Activated T-helper 17 cell treated with anti-CD3 and anti-CD28 coated beads, Interleukin-2, amount 50 U/mL, for 72 hours (primary cell): ENCODE measurements at regions not wholly inside any gene's neighbourhood (a gene's known extent, or its start where the extent isn't known, plus 50 kb on each side); places are given as distances from the start of the nearest gene placed in this dataset.

Source experiments
- ATAC-seq: fragments of 150-1000 bp; cut with Tn5 transposase; replicated peaks from 2 replicates; pipeline ENCODE4 v1.10.0; 2021; ENCODE audit warnings: mild to moderate bottlenecking, moderate library complexity
- H3K27ac Mint-ChIP-seq: one replicate; pipeline ENCODE4 v1.8.0; 2022; ENCODE audit warnings: mixed read lengths
- H3K27me3 Mint-ChIP-seq: one replicate; pipeline ENCODE4 v1.8.0; 2022; ENCODE audit warnings: mixed read lengths
- H3K36me3 Mint-ChIP-seq: one replicate; pipeline ENCODE4 v1.8.0; 2022; ENCODE audit warnings: low read depth, mild to moderate bottlenecking, mixed read lengths
- H3K4me1 Mint-ChIP-seq: one replicate; pipeline ENCODE4 v1.8.0; 2022; ENCODE audit warnings: mixed read lengths
- H3K4me3 Mint-ChIP-seq: one replicate; pipeline ENCODE4 v1.8.0; 2022; ENCODE audit warnings: mild to moderate bottlenecking, mixed read lengths
- H3K9me3 Mint-ChIP-seq: one replicate; pipeline ENCODE4 v1.8.0; 2022; ENCODE audit warnings: mixed read lengths

DNA sequence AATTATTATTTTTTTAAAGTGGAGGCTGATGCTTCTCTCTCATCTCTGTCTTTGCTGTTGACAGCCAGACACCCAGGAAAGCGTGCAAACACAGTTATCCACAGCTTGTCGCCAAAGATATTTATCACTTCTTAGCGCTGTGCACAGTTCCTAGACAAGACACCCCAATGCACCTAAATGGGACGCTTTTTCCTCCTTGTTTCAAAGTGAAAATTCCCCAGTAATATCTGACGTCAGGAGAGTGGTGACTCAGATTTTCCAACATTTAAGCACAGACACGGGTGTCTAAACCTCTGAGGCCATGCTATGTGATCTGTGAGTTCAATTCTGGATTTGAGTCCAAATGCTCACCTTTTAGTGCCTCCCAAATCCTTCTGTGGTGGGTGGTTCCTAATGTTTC lies 151.6 kb downstream of the EMX2 start:
- Mint-ChIP-seq H3K4me3 (no peak overlapping the region), H3K4me1 (no peaks in the 10 kb centered on the region), H3K9me3 (no peaks in the 10 kb centered on the region), H3K27me3 (peaks cover 16% of the 10 kb centered on the region), H3K27ac (no peak overlapping the region), H3K36me3 (no peaks in the 10 kb centered on the region)
- no peak for ATAC-seq

DNA sequence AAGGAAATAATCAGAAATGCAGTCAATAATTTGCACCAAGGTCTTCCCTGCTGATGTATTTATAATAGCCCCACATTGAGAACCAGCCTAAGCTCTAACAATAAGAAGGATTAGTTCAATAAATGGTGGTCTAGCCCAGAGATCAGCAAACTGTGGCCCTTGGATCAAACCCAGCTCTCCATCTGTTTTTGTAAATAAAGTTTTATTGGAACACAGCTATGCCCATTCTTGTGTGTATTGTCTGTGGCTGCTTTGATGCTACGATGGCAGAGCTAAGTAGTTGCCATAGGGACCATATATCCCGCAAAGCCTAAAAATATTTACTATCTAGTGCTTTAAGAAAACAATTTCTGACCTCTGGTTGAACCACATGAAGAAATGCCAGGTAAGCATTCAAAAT lies 154.9 kb downstream of the EMX2 start:
- Mint-ChIP-seq H3K4me1 (no peaks in the 10 kb centered on the region), H3K27ac (no peak overlapping the region), H3K36me3 (no peaks in the 10 kb centered on the region), H3K4me3 (no peak overlapping the region), H3K27me3 (peaks cover 11% of the 10 kb centered on the region), H3K9me3 (no peaks in the 10 kb centered on the region)
- no peak for ATAC-seq

DNA sequence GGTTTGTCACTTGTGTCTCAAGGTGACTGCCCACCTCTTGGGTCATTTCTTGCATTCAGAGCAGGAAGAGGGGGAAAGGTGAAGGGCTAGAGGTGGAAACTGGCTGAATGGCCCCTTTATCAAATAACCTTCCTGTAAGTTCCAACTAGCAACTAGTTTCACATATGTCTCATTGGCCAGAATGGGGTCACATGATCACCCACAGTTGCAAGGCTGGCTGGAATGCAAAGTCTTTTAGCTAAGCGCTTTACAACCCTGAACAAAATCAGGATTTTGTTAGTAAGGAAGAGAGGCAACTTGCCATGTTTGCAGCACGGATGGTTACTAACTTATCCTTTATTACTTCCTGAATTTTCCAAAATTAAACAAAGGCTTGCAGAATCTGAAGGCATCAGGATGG lies 156.3 kb downstream of the EMX2 start:
- H3K27ac Mint-ChIP-seq, result no peak overlapping the region
- H3K4me3 Mint-ChIP-seq, result no peak overlapping the region
- H3K27me3 Mint-ChIP-seq, result peaks cover 5% of the 10 kb centered on the region
- H3K9me3 Mint-ChIP-seq, result no peaks in the 10 kb centered on the region
- no peaks in the 10 kb centered on the region for H3K4me1 Mint-ChIP-seq
- no peaks in the 10 kb centered on the region for H3K36me3 Mint-ChIP-seq
- no peak for ATAC-seq

DNA sequence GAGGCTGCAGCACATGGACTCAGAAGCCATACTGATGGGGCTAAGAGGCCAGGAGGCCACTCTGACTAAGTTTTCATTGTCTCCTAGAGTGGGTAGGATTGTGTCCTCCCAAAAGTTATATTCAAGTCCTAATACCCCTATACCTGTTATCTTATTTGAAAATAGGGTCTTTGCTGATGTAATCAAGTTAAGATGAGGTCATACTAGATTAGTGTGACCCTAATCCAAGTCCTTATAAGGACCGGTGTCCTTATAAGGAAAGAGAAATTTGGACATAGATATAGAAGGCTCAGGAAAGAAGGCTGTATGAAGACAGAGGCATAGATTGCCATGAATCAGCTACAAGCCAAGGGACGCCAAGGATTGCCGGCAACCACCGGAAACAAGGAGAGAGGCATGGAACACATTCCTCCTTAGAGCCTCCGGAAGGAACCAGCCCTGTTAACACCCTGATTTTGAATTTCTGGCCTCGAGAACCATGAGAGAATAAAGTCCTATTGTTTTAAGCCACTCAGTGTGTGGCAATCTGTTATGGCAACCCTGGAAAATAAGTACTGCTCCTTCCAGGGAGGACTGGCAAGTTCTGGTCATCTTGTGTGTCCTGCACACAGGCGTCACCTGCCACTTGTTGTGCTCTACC lies 157.0 kb downstream of the EMX2 start:
- Mint-ChIP-seq H3K9me3 (no peaks in the 10 kb centered on the region), H3K27ac (no peak overlapping the region), H3K27me3 (peaks cover 5% of the 10 kb centered on the region), H3K4me1 (no peaks in the 10 kb centered on the region), H3K36me3 (no peaks in the 10 kb centered on the region), H3K4me3 (no peak overlapping the region)
- ATAC-seq, result no peak

DNA sequence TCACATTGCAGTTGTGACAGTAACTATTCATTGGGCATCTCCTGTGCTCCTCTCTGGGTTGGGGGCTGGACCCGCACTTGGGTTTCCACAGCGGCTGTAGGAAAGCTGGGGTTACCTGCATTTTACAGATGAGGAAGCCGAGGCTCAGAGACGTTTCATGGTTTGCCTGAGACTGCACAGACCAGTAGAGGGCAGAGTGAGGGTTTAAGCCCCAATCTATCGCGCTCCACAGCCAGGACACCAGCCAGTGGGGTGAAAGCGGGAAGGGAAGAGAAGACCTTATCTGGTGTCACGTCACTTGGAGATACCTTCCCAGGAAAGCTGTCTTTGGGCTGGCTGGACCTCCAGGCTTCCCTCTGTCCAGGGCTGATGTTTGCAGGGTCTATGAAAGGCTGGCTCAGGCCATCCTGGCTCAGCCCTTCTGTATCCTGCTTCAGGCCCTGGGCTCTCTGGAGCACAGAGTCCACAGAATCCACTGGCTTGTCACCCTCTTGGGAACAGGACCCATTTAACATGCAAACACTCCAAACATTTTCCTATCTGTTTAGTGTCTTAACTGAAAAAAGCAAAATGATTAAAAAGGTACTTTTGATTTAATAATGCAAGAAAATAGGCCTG lies 167.7 kb downstream of the EMX2 start:
- no peaks in the 10 kb centered on the region for H3K9me3 Mint-ChIP-seq
- no peak for ATAC-seq
- no peaks in the 10 kb centered on the region for H3K4me1 Mint-ChIP-seq
- no peak overlapping the region for H3K27ac Mint-ChIP-seq
- H3K4me3 Mint-ChIP-seq, result no peak overlapping the region
- peaks cover 11% of the 10 kb centered on the region for H3K27me3 Mint-ChIP-seq
- H3K36me3 Mint-ChIP-seq, result no peaks in the 10 kb centered on the region

DNA sequence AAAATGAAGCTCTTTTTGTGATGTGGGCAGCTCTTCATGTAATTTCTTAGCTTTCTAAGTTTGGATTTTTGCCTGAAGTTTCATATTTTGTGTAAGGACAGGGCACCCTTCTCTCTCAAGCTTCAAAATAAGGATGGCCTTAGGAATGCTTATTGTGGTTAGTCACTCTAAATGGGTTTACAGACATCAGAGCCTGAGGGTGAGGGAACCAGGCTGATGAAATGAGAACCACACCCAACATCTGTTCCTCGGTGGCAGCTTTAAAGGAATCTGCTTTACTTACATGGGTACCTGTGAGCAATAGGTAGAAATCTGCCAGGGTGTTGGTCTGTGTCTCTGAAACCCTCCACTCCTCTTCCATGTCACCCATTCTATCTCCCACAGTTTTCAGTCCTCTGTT lies 174.3 kb downstream of the EMX2 start:
- Mint-ChIP-seq H3K27ac (no peak overlapping the region), H3K27me3 (peaks cover 12% of the 10 kb centered on the region), H3K4me3 (no peak overlapping the region), H3K36me3 (no peaks in the 10 kb centered on the region), H3K9me3 (no peaks in the 10 kb centered on the region), H3K4me1 (no peaks in the 10 kb centered on the region)
- no peak for ATAC-seq

DNA sequence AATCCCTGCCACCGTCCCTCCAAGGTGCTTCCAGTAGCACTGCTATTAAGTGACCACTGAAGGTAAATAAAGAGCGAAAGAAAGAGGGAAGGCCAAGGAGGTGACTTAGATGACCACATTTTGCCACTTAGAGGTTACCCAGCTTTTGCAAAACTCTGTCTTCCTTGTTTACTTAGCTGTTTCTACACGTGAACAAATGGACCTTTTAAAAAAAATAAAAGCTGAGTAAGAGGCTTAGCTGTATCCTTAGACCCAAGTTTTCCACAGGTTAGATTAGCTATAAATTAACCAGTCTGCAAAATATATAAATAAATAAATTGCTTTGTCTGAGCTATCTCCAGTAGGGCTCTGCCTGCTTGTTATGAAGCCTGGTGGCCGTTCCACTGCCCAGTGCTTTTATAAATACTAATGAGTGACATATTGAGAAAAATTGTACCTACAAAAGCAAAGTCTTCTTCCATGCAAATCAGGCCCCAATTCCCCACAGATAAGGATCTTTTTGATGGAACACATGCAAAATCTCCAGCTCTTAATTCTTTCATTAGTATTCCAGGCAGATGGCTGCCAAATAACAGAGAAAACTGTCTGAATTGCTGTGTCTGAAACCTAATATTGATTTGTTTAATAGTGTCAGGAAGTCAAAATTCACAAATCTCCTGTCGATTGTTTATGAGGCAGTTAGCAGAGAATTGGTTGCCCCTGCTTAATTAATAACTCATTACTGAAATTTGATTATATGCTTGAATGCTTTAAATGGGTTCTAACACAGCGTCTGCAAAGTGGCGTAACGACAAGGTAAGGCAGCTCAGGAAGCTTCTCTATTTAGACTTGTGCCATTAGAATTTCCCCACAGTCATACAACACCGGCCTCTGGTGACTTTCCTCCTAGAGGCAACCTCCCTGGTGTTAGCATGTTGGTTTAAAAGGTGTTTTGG lies 176.7 kb downstream of the EMX2 start:
- no peaks in the 10 kb centered on the region for H3K4me1 Mint-ChIP-seq
- no peak overlapping the region for H3K27ac Mint-ChIP-seq
- H3K27me3 Mint-ChIP-seq, result peaks cover 9% of the 10 kb centered on the region
- no peaks in the 10 kb centered on the region for H3K9me3 Mint-ChIP-seq
- no peaks in the 10 kb centered on the region for H3K36me3 Mint-ChIP-seq
- no peak overlapping the region for H3K4me3 Mint-ChIP-seq
- ATAC-seq, result no peak

DNA sequence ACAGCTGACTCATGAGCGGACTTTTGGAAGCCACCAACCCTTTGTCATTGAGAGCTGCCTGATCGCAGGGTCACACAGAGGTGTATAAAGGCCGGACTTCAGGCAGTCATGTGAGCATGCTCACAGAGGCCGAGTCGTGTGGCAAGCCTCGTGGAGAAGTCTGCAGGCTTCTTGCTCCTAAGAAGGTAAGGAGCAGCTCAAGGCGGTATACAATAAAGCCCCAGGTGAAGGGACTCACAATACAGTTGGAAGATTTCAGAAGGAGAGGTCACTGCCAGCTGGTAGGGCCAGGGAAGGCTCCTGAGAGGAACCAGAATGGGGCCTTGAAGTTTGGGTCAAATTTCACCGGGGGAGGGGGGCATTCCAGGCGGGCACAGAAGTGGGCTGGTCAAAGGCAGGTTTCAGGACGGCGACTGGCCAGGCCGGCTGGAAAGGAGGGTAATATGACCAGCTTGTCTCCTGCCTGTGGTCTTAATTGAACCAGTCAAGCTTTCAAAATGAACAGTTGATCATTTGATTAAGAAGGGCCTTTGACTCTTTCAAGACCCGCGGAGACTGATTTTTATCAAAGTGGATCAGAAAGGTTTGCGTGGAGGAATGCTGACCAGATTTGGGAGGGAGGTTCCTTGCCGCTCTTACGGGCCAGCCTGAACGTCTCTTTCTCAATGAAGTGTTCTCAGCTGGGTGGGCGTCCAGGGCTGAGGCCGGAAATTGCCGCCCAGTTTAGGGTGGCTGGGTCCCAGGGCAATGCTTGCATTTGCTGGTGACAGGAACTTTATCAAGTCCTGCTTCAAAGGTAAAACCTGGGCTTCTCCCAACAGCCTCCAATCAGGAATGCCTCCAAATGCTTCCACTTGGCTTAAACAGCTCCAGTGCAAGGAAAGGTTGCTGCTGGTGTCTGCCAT lies 178.6 kb downstream of the EMX2 start:
- Mint-ChIP-seq H3K9me3 (no peaks in the 10 kb centered on the region), H3K27me3 (peaks cover 9% of the 10 kb centered on the region), H3K4me1 (no peaks in the 10 kb centered on the region), H3K36me3 (no peaks in the 10 kb centered on the region), H3K4me3 (no peak overlapping the region), H3K27ac (no peak overlapping the region)
- no peak for ATAC-seq

DNA sequence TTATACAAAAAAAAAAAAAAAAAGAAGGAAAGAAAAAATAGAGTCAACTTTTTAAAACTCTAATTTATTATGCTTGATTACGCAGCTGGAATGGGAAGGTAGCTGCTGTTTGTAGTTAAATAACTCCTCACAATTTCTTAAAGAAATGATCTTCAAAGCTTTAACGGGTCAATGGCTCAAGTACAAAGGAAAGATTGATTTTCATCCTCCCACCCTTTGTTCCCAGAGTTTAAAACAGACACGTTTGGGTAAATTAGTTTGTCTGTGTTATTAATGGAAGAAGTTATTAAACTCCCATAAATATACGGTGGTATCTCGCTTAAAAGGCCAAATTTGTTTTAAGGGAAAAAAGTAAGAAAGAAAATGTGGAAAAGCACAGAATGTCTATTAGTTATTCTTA lies 179.3 kb downstream of the EMX2 start:
- Mint-ChIP-seq H3K36me3 (no peaks in the 10 kb centered on the region), H3K4me3 (no peak overlapping the region), H3K27ac (no peak overlapping the region), H3K9me3 (no peaks in the 10 kb centered on the region), H3K27me3 (peaks cover 9% of the 10 kb centered on the region), H3K4me1 (no peaks in the 10 kb centered on the region)
- ATAC-seq, result no peak

DNA sequence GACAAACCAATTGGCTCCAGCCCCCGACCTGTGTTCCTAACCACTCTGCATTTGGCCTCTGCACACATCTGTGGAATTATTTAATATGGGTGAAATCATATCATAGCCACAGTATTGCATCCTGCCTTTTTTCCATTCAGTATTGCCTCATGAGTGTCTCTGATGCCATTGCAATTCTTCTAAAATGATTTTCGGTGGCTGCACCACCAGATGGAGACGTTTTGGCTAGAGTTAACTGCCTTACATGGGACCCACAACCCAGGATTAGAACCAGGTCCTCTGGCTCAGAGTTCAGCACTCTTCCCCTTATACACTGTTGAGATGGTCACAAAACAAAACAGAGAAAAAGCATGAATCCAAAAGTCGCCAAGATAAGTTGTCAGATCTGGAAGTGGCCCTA lies 180.8 kb downstream of the EMX2 start:
- Mint-ChIP-seq H3K36me3 (no peaks in the 10 kb centered on the region), H3K4me3 (no peak overlapping the region), H3K4me1 (no peaks in the 10 kb centered on the region), H3K27me3 (peaks cover 19% of the 10 kb centered on the region), H3K27ac (no peak overlapping the region), H3K9me3 (no peaks in the 10 kb centered on the region)
- ATAC-seq, result no peak

DNA sequence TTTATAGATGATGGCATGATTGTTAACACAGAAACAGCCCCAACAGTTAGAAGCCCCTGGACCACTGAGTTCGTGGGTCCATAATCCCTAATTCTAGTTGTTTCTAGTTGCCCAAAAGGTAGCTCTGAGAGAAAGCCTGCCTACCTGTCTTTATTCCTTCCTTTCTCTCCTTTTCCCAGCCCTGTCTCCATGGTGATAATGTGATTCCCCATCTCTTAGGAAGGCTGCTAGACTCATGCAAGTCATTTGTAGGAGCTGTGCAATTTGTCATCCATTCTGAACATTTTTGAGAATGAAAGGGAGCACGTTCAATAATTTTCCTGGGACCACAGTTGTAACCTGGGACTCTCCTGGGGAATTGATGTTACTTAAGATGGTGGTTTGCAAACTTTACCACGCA lies 183.4 kb downstream of the EMX2 start:
- Mint-ChIP-seq H3K9me3 (no peaks in the 10 kb centered on the region), H3K4me3 (no peak overlapping the region)
- ATAC-seq, result no peak

DNA sequence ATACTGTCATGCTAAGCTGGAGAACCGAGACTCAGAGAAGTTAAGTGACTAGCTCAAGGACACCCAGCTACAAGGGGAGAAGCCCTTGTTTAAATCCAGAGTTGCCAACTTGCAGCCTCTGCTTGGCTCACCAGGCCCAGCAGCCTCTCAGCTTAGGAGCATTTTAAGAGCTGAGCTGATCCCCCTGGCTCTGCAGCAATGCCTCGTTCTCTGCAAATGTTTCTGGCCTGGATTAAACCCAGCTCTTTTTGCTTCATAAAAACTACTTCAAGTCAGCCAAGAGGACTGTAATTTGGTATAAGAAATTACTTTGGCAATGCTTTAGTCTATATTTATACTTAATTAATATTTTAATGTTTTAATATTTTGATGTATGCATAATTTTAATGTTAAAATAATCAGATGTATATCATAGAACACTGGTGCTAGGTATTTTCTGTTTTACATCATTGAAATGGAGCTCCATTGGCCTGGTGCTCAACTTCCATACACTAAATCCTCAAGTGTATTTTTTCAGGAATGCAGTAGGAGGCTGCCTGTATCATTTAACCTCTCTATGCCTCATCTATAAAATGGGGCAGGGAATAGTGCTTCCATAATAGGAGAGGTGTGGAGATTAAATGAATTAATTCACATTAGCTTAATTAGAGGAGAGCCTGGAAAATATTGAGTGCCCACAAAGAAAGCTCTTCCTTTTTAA lies 184.2 kb downstream of the EMX2 start:
- Mint-ChIP-seq H3K9me3 (no peaks in the 10 kb centered on the region), H3K36me3 (no peaks in the 10 kb centered on the region), H3K4me3 (no peak overlapping the region), H3K4me1 (no peaks in the 10 kb centered on the region), H3K27ac (no peak overlapping the region), H3K27me3 (peaks cover 36% of the 10 kb centered on the region)
- no peak for ATAC-seq

More for the DNA sequence above, 183.4 kb downstream of the EMX2 start:
- Mint-ChIP-seq H3K27me3 (peaks cover 30% of the 10 kb centered on the region), H3K4me1 (no peaks in the 10 kb centered on the region), H3K36me3 (no peaks in the 10 kb centered on the region), H3K27ac (no peak overlapping the region)

DNA sequence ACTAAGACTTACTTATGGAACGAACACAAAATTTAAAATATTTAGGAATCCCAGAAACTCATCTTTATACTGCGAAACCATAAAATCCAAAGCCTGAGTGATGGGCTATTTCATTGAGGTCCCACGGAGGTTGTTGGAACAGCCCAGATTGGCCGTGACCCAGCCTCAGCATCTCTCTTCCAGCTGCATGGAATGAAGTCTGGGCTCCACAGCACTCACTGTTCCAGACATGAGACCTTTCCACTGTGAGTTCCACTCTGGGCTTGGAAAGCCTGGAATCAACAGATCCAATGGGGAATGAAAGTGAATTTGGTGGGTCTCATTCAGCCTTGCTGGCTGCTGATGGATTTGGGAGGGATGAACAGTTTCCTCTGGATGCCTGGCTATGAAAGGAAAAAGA lies 184.9 kb downstream of the EMX2 start:
- H3K4me3 Mint-ChIP-seq, result no peak overlapping the region
- no peaks in the 10 kb centered on the region for H3K4me1 Mint-ChIP-seq
- no peak overlapping the region for H3K27ac Mint-ChIP-seq
- H3K36me3 Mint-ChIP-seq, result no peaks in the 10 kb centered on the region
- no peak for ATAC-seq
- no peaks in the 10 kb centered on the region for H3K9me3 Mint-ChIP-seq
- peaks cover 40% of the 10 kb centered on the region for H3K27me3 Mint-ChIP-seq

DNA sequence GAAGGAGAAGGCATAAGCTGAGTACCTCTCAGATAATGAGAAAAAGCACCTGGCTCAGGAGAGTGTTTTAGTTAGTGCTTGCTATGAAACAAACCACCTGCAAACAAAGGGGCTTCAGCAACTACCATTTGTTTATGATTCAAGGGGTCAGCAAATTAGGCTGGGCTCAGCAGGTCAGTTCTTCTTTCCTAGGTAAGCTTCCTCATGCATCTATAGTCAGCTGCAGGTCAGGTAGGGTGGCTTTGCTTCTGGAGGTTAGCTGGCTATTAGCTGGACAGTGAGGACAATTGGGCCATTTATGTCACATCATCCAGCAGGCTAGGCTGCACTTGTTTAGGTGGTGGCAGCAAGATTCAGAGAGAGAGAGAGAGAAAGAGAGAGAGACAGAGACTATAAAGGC lies 185.5 kb downstream of the EMX2 start:
- Mint-ChIP-seq H3K4me3 (no peak overlapping the region), H3K9me3 (no peaks in the 10 kb centered on the region), H3K27ac (no peak overlapping the region), H3K36me3 (no peaks in the 10 kb centered on the region), H3K4me1 (no peaks in the 10 kb centered on the region), H3K27me3 (peaks cover 41% of the 10 kb centered on the region)
- no peak for ATAC-seq
